PC-3 (cell line): ENCODE measurements at regions not wholly inside any gene's neighbourhood (a gene's known extent, or its start where the extent isn't known, plus 50 kb on each side); places are given as distances from the start of the nearest gene placed in this dataset.

Source experiments
- CTCF ChIP-seq: fragments of 300-600 bp; sonication (generic); conservative IDR thresholded peaks from 2 replicates; pipeline ENCODE4 v1.5.1; 2017; ENCODE audit warnings: antibody characterized with exemption, low read depth, mild to moderate bottlenecking, low read length
- EZH2 ChIP-seq: fragments of 300-600 bp; sonication (generic); IDR thresholded peaks from one replicate; pipeline ENCODE4 v1.6.1; 2017; ENCODE audit warnings: antibody characterized with exemption, mild to moderate bottlenecking, low read length; ENCODE audit not compliant: unreplicated experiment
- EZH2phosphoT487 ChIP-seq: fragments of 300-600 bp; sonication (generic); IDR thresholded peaks from 2 replicates; pipeline ENCODE4 v1.6.1; 2018; ENCODE audit warnings: mild to moderate bottlenecking, antibody characterized with exemption, low read length, borderline replicate concordance

GRCh38 chr5:93893075-93893474, 151.7 kb upstream of the POU5F2 start:
- TF ChIP-seq CTCF, result no peak
- TF ChIP-seq EZH2phosphoT487, result no peak
- TF ChIP-seq EZH2, result no peak
